ENCODE measurements at regions not wholly inside any gene's neighbourhood (a gene's known extent, or its start where the extent isn't known, plus 50 kb on each side); places are given as distances from the start of the nearest gene placed in this dataset.

GRCh38 chr20:4493386-4493785, 192.9 kb upstream of the PRNP start:
- no peak overlapping the region for H3K9ac ChIP-seq (ENCODE audit: low read length)
- H3K79me2 ChIP-seq (ENCODE audit: low read length) = no peaks in the 10 kb centered on the region
- H3K36me3 ChIP-seq (replicated peaks; ENCODE audit: low read depth, low read length) = no peaks in the 10 kb centered on the region
- H3K4me2 ChIP-seq (ENCODE audit: low read length) = no peak overlapping the region
- peaks cover 43% of the 10 kb centered on the region for H3K27me3 ChIP-seq (ENCODE audit: low read depth, low read length)
- no peaks in the 10 kb centered on the region for H3K9me3 ChIP-seq (ENCODE audit: insufficient read depth, low read length)
- H3K4me1 ChIP-seq (ENCODE audit: low read length) = no peaks in the 10 kb centered on the region
- H2AFZ ChIP-seq (ENCODE audit: low read depth, low read length) = no peak overlapping the region
- H3K4me3 ChIP-seq (ENCODE audit: low read length) = no peak overlapping the region
- TF ChIP-seq EZH2phosphoT487 (IDR thresholded peaks at IDR 0.05; ENCODE audit: low read depth) (no peak), CTCF (IDR thresholded peaks at IDR 0.05; ENCODE audit: low read depth, low read length) (no peak)
- no peak overlapping the region for H3K27ac ChIP-seq (ENCODE audit: low read length)
- H4K20me1 ChIP-seq (ENCODE audit: insufficient read depth, low read length) = no peaks in the 10 kb centered on the region

GRCh38 chr20:4491643-4492042, 194.6 kb upstream of the PRNP start:
- no peaks in the 10 kb centered on the region for H3K9me3 ChIP-seq (ENCODE audit: insufficient read depth, low read length)
- H3K27ac ChIP-seq (ENCODE audit: low read length) = no peak overlapping the region
- no peaks in the 10 kb centered on the region for H3K36me3 ChIP-seq (replicated peaks; ENCODE audit: low read depth, low read length)
- H4K20me1 ChIP-seq (ENCODE audit: insufficient read depth, low read length) = no peaks in the 10 kb centered on the region
- no peak overlapping the region for H3K4me3 ChIP-seq (ENCODE audit: low read length)
- no peak overlapping the region for H2AFZ ChIP-seq (ENCODE audit: low read depth, low read length)
- H3K9ac ChIP-seq (ENCODE audit: low read length) = no peak overlapping the region
- TF ChIP-seq CTCF (IDR thresholded peaks at IDR 0.05; ENCODE audit: low read depth, low read length) = no peak
- no peak for TF ChIP-seq EZH2phosphoT487 (IDR thresholded peaks at IDR 0.05; ENCODE audit: low read depth)
- peaks cover 57% of the 10 kb centered on the region for H3K27me3 ChIP-seq (ENCODE audit: low read depth, low read length)
- H3K79me2 ChIP-seq (ENCODE audit: low read length) = no peaks in the 10 kb centered on the region
- H3K4me2 ChIP-seq (ENCODE audit: low read length) = no peak overlapping the region
- H3K4me1 ChIP-seq (ENCODE audit: low read length) = no peaks in the 10 kb centered on the region

GRCh38 chr20:4490606-4491280, 195.5 kb upstream of the PRNP start:
- Histone ChIP-seq H3K27me3 (ENCODE audit: low read depth, low read length) (peaks cover 64% of the 10 kb centered on the region), H3K9me3 (ENCODE audit: insufficient read depth, low read length) (no peaks in the 10 kb centered on the region), H3K36me3 (replicated peaks; ENCODE audit: low read depth, low read length) (no peaks in the 10 kb centered on the region), H3K79me2 (ENCODE audit: low read length) (no peaks in the 10 kb centered on the region), H2AFZ (ENCODE audit: low read depth, low read length) (no peak overlapping the region), H3K4me2 (ENCODE audit: low read length) (no peak overlapping the region), H4K20me1 (ENCODE audit: insufficient read depth, low read length) (no peaks in the 10 kb centered on the region), H3K4me1 (ENCODE audit: low read length) (no peaks in the 10 kb centered on the region), H3K27ac (ENCODE audit: low read length) (no peak overlapping the region), H3K4me3 (ENCODE audit: low read length) (no peak overlapping the region), H3K9ac (ENCODE audit: low read length) (no peak overlapping the region)
- no peak for TF ChIP-seq EZH2phosphoT487 (IDR thresholded peaks at IDR 0.05; ENCODE audit: low read depth)
- no peak for TF ChIP-seq CTCF (IDR thresholded peaks at IDR 0.05; ENCODE audit: low read depth, low read length)

- Histone ChIP-seq H3K36me3 (replicated peaks; ENCODE audit: low read depth, low read length) (no peaks in the 10 kb centered on the region), H3K9ac (ENCODE audit: low read length) (no peak overlapping the region), H3K27me3 (ENCODE audit: low read depth, low read length) (peaks cover 69% of the 10 kb centered on the region), H3K4me1 (ENCODE audit: low read length) (no peaks in the 10 kb centered on the region), H3K4me3 (ENCODE audit: low read length) (no peak overlapping the region), H3K27ac (ENCODE audit: low read length) (no peak overlapping the region), H4K20me1 (ENCODE audit: insufficient read depth, low read length) (no peaks in the 10 kb centered on the region), H3K79me2 (ENCODE audit: low read length) (no peaks in the 10 kb centered on the region), H2AFZ (ENCODE audit: low read depth, low read length) (no peak overlapping the region), H3K9me3 (ENCODE audit: insufficient read depth, low read length) (no peaks in the 10 kb centered on the region), H3K4me2 (ENCODE audit: low read length) (no peak overlapping the region)
- TF ChIP-seq CTCF (IDR thresholded peaks at IDR 0.05; ENCODE audit: low read depth, low read length) (no peak), EZH2phosphoT487 (IDR thresholded peaks at IDR 0.05; ENCODE audit: low read depth) (no peak)
Observed at GRCh38 chr20:4490045-4490444, 196.2 kb upstream of the PRNP start.
